OCI-LY7 (cell line): ENCODE measurements at regions not wholly inside any gene's neighbourhood (a gene's known extent, or its start where the extent isn't known, plus 50 kb on each side); places are given as distances from the start of the nearest gene placed in this dataset.

Source experiments
- EZH2phosphoT487 ChIP-seq: fragments of 200-600 bp; sonication (generic); IDR thresholded peaks from 2 replicates; pipeline ENCODE4 v1.6.1; 2018; ENCODE audit warnings: low read depth, borderline replicate concordance, mild to moderate bottlenecking, mixed run types, antibody characterized with exemption, low read length, moderate library complexity, mixed read lengths
- TF ChIP-seq, protein P1 (sequence below): fragments of 200-600 bp; sonication (generic); conservative IDR thresholded peaks from 2 replicates; pipeline ENCODE4 v1.5.1; 2014; ENCODE audit warnings: mild to moderate bottlenecking, antibody characterized with exemption, low read length, moderate library complexity, mixed read lengths

DNA sequence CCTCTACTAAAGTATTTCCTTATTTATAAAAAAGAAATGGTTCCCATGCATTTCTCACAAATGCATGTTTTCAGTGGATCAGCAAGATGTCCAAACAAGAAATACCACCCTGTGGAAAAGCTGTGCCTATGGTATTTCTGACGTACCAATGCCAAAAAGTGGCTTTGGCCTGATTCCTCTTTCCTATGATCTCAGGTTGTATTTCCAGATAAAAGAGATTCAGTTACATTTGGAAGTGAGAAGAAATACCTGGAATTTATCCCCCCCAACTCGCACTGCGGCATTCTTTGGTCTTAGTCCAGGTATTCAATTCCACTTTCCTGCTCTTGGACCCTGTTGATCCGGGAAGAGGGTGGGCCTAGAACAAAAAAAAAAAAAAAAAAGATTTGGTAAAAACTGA lies 815.9 kb upstream of the FRG1 start:
- TF ChIP-seq, protein P1, sequence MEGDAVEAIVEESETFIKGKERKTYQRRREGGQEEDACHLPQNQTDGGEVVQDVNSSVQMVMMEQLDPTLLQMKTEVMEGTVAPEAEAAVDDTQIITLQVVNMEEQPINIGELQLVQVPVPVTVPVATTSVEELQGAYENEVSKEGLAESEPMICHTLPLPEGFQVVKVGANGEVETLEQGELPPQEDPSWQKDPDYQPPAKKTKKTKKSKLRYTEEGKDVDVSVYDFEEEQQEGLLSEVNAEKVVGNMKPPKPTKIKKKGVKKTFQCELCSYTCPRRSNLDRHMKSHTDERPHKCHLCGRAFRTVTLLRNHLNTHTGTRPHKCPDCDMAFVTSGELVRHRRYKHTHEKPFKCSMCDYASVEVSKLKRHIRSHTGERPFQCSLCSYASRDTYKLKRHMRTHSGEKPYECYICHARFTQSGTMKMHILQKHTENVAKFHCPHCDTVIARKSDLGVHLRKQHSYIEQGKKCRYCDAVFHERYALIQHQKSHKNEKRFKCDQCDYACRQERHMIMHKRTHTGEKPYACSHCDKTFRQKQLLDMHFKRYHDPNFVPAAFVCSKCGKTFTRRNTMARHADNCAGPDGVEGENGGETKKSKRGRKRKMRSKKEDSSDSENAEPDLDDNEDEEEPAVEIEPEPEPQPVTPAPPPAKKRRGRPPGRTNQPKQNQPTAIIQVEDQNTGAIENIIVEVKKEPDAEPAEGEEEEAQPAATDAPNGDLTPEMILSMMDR, result no peak
- TF ChIP-seq EZH2phosphoT487, result no peak
